ENCODE measurements at regions not wholly inside any gene's neighbourhood (a gene's known extent, or its start where the extent isn't known, plus 50 kb on each side); places are given as distances from the start of the nearest gene placed in this dataset.

DNA sequence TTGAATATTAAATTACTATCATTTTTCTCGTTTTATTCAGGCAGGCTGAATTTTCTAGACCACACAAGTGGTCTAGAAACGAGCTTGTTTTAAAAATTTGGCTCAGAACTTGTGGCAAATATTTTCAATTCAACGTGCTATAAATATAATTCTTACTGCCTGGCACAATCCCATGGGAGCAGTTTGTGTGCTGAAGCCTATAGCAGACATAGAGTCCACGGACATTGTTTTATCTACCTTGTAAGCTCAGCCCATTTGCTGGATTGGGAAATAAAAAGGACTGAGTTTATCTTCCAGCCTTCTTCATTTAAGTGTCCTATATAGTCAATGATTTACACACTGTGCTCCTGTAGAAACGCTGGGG lies 103.4 kb downstream of the ZBTB18 start:
- Mint-ChIP-seq H3K4me1 (peaks cover 5% of the 10 kb centered on the region), H3K27me3 (ENCODE audit: low read depth in 3 of 3) (peaks cover 0 to 2% (median 1%) of the 10 kb centered on the region in 3 donors), H3K36me3 (peaks cover 0 to 2% of the 10 kb centered on the region in 2 donors), H3K4me3 (no peak overlapping the region), H3K27ac (no peak overlapping the region), H3K9me3 (peaks cover 0 to 2% (median 0%) of the 10 kb centered on the region in 7 donors)
- no peak overlapping the region for H3K4me2 ChIP-seq (replicated peaks; ENCODE audit: extremely low read depth, low read length, poor library complexity, severe bottlenecking)
- H3K4me1 ChIP-seq (ENCODE audit: control insufficient read depth in 1 of 2, insufficient read depth in 2 of 2, low read length in 2 of 2): no peaks in the 10 kb centered on the region
- no peaks in the 10 kb centered on the region for H3K27me3 ChIP-seq (ENCODE audit: control insufficient read depth in 2 of 2, insufficient read depth in 2 of 2, low read length in 2 of 2)
- 73% methylated on average over 1 of the region's 5 CpGs for WGBS (ENCODE audit: insufficient coverage)
- no peaks in the 10 kb centered on the region for H4K20me1 ChIP-seq (ENCODE audit: insufficient read depth, low read length)
- TF ChIP-seq, protein P1, sequence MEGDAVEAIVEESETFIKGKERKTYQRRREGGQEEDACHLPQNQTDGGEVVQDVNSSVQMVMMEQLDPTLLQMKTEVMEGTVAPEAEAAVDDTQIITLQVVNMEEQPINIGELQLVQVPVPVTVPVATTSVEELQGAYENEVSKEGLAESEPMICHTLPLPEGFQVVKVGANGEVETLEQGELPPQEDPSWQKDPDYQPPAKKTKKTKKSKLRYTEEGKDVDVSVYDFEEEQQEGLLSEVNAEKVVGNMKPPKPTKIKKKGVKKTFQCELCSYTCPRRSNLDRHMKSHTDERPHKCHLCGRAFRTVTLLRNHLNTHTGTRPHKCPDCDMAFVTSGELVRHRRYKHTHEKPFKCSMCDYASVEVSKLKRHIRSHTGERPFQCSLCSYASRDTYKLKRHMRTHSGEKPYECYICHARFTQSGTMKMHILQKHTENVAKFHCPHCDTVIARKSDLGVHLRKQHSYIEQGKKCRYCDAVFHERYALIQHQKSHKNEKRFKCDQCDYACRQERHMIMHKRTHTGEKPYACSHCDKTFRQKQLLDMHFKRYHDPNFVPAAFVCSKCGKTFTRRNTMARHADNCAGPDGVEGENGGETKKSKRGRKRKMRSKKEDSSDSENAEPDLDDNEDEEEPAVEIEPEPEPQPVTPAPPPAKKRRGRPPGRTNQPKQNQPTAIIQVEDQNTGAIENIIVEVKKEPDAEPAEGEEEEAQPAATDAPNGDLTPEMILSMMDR (IDR thresholded peaks at IDR 0.05): no peak
- no peak overlapping the region for H3K27ac ChIP-seq (ENCODE audit: low read depth in 1 of 2, low read length in 2 of 2)
- H3K79me2 ChIP-seq (ENCODE audit: insufficient read depth, low read length): no peaks in the 10 kb centered on the region
- H3K4me3 ChIP-seq (replicated peaks in 1 of 3; ENCODE audit: low read depth in 2 of 3, low read length in 3 of 3): no peak overlapping the region
- no peak for DNase-seq
- H3K36me3 ChIP-seq (replicated peaks in 1 of 2; ENCODE audit: control insufficient read depth in 1 of 2, insufficient read depth in 2 of 2, low read length in 2 of 2): no peaks in the 10 kb centered on the region
- intact Hi-C loops (cut with micrococcal nuclease): no loop called here
- no peak overlapping the region for H2AFZ ChIP-seq (ENCODE audit: insufficient read depth, low read depth, low read length, poor library complexity, severe bottlenecking)
- no peak overlapping the region for H3K9ac ChIP-seq (ENCODE audit: insufficient read depth, low read length, poor library complexity, severe bottlenecking)
- no peaks in the 10 kb centered on the region for H3K9me3 ChIP-seq (replicated peaks in 1 of 2; ENCODE audit: control insufficient read depth in 1 of 2, insufficient read depth in 1 of 2, low read length in 2 of 2)

DNA sequence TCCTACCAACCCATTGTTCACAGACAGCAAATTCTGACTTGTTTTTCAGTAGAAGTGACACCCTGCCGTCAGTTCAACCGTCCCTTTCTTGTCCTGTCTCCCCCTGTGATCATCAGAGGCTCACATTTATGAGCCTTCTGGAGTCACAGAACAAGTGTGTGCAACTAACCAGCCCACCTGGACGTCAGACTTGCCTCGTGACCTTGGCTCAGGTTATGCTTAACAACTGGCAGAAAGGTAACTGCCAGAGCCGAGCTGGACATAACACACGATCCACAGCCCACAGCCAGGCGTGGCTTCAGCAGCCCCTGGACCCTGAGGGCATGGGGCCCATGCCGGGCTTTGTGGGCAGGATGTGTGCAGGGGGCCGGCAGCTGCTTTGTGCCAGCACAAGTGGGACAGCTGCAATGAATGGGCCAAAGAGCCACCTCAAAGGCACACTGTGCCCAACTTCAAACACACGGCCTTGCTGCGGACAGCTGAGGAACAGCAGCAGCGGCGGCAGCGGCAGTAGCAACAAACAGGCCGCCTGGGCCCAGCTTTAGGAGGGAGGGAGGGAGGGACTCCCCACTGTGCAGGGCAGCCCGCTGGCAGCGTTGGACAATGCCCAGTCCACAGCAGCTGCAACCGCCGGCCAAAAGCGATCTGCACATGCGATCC lies 103.9 kb downstream of the ZBTB18 start:
- Mint-ChIP-seq H3K4me3 (no peak overlapping the region), H3K36me3 (peaks cover 0 to 2% of the 10 kb centered on the region in 2 donors), H3K27ac (no peak overlapping the region), H3K27me3 (ENCODE audit: low read depth in 3 of 3) (peaks cover 0 to 2% (median 1%) of the 10 kb centered on the region in 3 donors), H3K9me3 (peaks cover 0 to 2% (median 0%) of the 10 kb centered on the region in 7 donors), H3K4me1 (peaks cover 9% of the 10 kb centered on the region)
- TF ChIP-seq, protein P1 (IDR thresholded peaks at IDR 0.05): no peak
- H4K20me1 ChIP-seq (ENCODE audit: insufficient read depth, low read length): no peaks in the 10 kb centered on the region
- H3K4me3 ChIP-seq (replicated peaks in 1 of 3; ENCODE audit: low read depth in 2 of 3, low read length in 3 of 3): no peak overlapping the region
- no peak overlapping the region for H3K27ac ChIP-seq (ENCODE audit: low read depth in 1 of 2, low read length in 2 of 2)
- no peak overlapping the region for H2AFZ ChIP-seq (ENCODE audit: insufficient read depth, low read depth, low read length, poor library complexity, severe bottlenecking)
- no peaks in the 10 kb centered on the region for H3K9me3 ChIP-seq (replicated peaks in 1 of 2; ENCODE audit: control insufficient read depth in 1 of 2, insufficient read depth in 1 of 2, low read length in 2 of 2)
- WGBS (ENCODE audit: insufficient coverage): 88% methylated on average over 13 of the region's 21 CpGs
- no peaks in the 10 kb centered on the region for H3K79me2 ChIP-seq (ENCODE audit: insufficient read depth, low read length)
- H3K36me3 ChIP-seq (replicated peaks in 1 of 2; ENCODE audit: control insufficient read depth in 1 of 2, insufficient read depth in 2 of 2, low read length in 2 of 2): no peaks in the 10 kb centered on the region
- no peak overlapping the region for H3K4me2 ChIP-seq (replicated peaks; ENCODE audit: extremely low read depth, low read length, poor library complexity, severe bottlenecking)
- intact Hi-C loops (cut with micrococcal nuclease): no loop called here
- DNase-seq: no peak
- no peaks in the 10 kb centered on the region for H3K27me3 ChIP-seq (ENCODE audit: control insufficient read depth in 2 of 2, insufficient read depth in 2 of 2, low read length in 2 of 2)
- H3K4me1 ChIP-seq (ENCODE audit: control insufficient read depth in 1 of 2, insufficient read depth in 2 of 2, low read length in 2 of 2): peaks cover 2 to 4% of the 10 kb centered on the region in 2 donors
- H3K9ac ChIP-seq (ENCODE audit: insufficient read depth, low read length, poor library complexity, severe bottlenecking): no peak overlapping the region

Data from CD14-positive monocyte (primary cell).